IPS-18a (cell line): ENCODE measurements at regions not wholly inside any gene's neighbourhood (a gene's known extent, or its start where the extent isn't known, plus 50 kb on each side); places are given as distances from the start of the nearest gene placed in this dataset.

ENCODE experiments used
- H3K27ac ChIP-seq: one replicate; pipeline ENCODE4 v1.5.1; 2013; ENCODE audit warnings: low read length
- H3K27me3 ChIP-seq: one replicate; pipeline ENCODE4 v1.6.1; 2013; ENCODE audit warnings: mild to moderate bottlenecking, low read length; ENCODE audit not compliant: control insufficient read depth, insufficient read depth
- H3K36me3 ChIP-seq: one replicate; pipeline ENCODE4 v1.6.1; 2013; ENCODE audit warnings: low read depth, low read length; ENCODE audit not compliant: control insufficient read depth
- H3K4me1 ChIP-seq: one replicate; pipeline ENCODE4 v1.6.1; 2013; ENCODE audit warnings: low read depth, low read length; ENCODE audit not compliant: control insufficient read depth
- H3K4me3 ChIP-seq: one replicate; pipeline ENCODE4 v1.5.1; 2013; ENCODE audit warnings: low read length
- H3K9ac ChIP-seq: one replicate; pipeline ENCODE4 v1.6.1; 2013; ENCODE audit warnings: mild to moderate bottlenecking, low read length, moderate library complexity
- H3K9me3 ChIP-seq: one replicate; pipeline ENCODE4 v1.6.1; 2013; ENCODE audit warnings: low read depth, low read length; ENCODE audit not compliant: control insufficient read depth

DNA sequence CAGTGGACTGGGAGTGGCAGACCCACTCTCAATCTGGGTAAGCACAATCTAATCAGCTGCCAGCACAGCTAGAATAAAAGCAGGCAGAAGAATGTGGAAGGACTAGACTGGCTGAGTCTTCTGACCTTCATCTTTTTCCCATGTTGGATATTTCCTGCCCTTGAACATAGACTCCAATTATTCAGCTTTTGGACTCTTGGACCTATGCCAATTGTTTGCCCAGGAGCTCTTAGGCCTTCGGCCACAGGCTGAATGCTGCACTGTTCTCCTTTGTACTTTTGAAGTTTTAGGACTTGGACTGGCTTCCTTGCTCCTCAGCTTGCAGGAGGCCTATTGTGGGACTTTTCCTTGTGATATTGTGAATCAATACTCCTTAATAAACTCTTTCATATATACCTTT lies 477.7 kb upstream of the ZNF385D start:
- Histone ChIP-seq H3K36me3 (no peaks in the 10 kb centered on the region), H3K27ac (no peak overlapping the region), H3K9me3 (no peaks in the 10 kb centered on the region), H3K27me3 (no peaks in the 10 kb centered on the region), H3K4me3 (no peak overlapping the region), H3K9ac (no peak overlapping the region), H3K4me1 (no peaks in the 10 kb centered on the region)

DNA sequence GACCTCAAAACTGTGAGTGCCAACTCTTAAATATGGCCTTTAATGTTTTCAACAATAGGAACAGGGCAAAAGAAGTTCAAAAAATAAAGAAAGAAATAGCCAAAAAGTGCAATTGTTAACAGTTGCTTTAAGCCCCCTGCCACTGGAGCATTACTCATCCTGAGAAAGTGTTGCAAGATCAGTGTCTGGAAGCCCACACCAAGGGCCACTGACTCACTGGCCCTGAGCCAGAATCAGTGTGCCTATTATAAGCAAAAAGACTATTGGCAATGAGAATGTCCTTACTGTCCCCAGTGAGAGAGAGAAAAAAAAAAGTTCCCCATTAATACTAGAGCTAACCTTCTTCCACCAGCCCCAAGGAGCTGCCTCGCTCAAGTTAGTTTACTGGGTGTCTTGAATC lies 480.1 kb upstream of the ZNF385D start:
- no peaks in the 10 kb centered on the region for H3K27me3 ChIP-seq
- H3K4me1 ChIP-seq = no peaks in the 10 kb centered on the region
- no peak overlapping the region for H3K27ac ChIP-seq
- no peaks in the 10 kb centered on the region for H3K36me3 ChIP-seq
- no peak overlapping the region for H3K4me3 ChIP-seq
- no peaks in the 10 kb centered on the region for H3K9me3 ChIP-seq
- no peak overlapping the region for H3K9ac ChIP-seq

DNA sequence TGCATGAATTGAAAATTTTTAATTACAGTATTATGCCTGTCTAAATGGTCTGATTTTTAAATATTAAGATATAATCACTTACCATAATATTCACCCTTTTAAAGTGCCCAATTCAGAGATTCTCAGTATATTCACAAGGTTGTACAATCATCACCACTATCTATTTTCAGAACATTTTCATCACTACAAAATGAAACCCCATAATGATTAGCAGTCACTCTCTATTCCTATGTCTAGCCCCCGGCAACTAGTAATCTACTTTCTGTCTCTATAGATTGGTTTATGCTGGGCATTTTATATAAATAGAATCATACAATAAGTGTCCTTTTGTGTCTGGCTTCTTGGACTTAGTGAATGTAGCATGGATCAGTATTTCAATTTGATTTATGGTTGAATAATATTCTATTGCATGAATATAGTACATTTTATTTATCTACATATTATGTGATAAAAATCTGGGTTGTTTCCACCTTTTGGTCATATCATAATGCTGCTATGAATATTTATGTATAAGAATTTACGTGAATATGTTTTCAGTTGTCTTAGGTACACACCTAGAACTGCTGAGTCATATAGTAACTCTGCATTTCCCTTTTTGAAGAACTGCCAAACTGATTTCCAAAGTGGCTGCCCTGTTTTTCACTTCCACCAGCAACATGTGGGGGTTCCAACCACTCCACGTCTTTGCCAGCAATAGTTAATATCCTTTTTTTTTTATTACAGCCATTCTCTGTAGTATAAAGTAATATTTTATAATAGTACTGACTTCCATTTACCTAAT lies 485.7 kb upstream of the ZNF385D start:
- no peaks in the 10 kb centered on the region for H3K4me1 ChIP-seq
- no peak overlapping the region for H3K4me3 ChIP-seq
- H3K27ac ChIP-seq = no peak overlapping the region
- H3K36me3 ChIP-seq = no peaks in the 10 kb centered on the region
- no peaks in the 10 kb centered on the region for H3K27me3 ChIP-seq
- no peak overlapping the region for H3K9ac ChIP-seq
- H3K9me3 ChIP-seq = no peaks in the 10 kb centered on the region

DNA sequence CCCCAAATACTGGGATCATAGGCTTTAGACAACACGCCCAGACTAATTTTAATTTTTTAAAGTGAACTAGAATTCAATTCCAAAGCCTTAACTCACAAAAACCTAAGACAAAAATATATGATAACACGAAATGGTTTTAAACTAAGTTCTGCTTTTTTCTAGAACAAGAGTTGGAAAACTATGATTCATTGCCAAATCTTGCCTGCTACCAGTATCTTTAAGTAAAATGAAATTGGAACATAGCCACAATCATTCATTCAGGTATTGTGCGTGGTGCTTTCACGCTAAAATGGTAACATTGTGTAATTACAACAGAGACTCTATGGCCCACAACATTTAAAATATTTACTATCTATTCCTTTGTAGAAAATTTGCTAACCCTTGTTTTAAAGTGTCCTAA lies 488.0 kb upstream of the ZNF385D start:
- no peak overlapping the region for H3K9ac ChIP-seq
- no peaks in the 10 kb centered on the region for H3K4me1 ChIP-seq
- H3K27ac ChIP-seq = no peak overlapping the region
- no peak overlapping the region for H3K4me3 ChIP-seq
- no peaks in the 10 kb centered on the region for H3K36me3 ChIP-seq
- no peaks in the 10 kb centered on the region for H3K27me3 ChIP-seq
- H3K9me3 ChIP-seq = no peaks in the 10 kb centered on the region

DNA sequence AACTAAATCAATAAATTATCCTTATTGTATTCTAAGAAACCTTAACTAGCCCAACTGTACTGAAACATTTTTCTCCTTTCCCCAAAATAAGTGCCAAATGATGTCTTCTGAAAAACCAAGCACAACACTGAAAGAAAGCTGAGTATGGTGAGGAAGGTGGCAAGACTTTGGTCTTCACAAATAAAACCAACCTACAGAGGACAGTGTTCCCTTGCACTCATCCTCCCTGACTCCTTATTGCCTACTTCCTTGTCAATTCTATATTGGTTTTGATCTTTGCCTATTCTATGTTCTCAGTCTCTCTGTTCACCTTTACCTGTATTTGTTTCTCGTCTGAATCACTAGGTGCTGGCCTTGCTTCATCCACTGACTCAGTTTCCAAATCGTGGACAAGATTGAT lies 490.1 kb upstream of the ZNF385D start:
- no peaks in the 10 kb centered on the region for H3K27me3 ChIP-seq
- H3K9me3 ChIP-seq = no peaks in the 10 kb centered on the region
- H3K9ac ChIP-seq = no peak overlapping the region

DNA sequence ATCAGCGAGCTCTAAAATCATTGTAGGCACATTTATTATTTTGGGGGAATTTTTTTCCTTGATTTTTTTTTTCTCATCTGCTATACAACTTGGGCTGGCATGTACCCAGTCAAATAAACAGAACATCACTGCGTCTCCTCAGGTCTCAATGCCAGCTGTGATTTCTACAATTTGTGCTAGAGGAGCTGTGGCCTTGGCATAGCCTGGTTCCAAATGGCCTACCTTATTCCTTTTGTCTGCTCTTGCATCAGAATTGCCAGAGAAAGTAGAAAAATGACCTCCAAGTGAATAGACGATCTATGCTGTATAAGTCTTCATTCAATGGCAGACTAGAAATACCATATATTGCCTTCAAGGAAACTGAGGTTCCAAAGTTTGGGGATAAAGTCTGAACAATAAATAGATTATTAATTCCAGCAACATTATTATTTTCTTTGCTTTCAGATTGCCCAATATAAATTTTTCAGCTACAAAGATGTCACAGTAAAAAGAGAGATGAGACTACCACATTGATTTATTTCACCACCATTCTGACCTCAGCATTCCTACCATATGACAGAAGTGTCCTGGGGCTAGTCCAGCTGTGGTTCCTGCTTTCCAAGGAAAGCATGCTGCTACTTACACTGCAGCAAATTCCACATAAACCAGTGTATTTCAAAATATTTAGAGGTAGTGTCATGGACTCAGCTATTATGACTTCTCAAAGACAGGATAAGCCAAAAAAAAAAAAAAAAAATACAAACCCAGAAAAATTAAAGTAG lies 493.9 kb upstream of the ZNF385D start:
- Histone ChIP-seq H3K4me3 (no peak overlapping the region), H3K27ac (no peak overlapping the region), H3K4me1 (no peaks in the 10 kb centered on the region), H3K9ac (no peak overlapping the region), H3K36me3 (no peaks in the 10 kb centered on the region), H3K9me3 (no peaks in the 10 kb centered on the region), H3K27me3 (no peaks in the 10 kb centered on the region)

More for the DNA sequence above, 490.1 kb upstream of the ZNF385D start:
- Histone ChIP-seq H3K36me3 (no peaks in the 10 kb centered on the region), H3K4me1 (no peaks in the 10 kb centered on the region), H3K27ac (no peak overlapping the region), H3K4me3 (no peak overlapping the region)

DNA sequence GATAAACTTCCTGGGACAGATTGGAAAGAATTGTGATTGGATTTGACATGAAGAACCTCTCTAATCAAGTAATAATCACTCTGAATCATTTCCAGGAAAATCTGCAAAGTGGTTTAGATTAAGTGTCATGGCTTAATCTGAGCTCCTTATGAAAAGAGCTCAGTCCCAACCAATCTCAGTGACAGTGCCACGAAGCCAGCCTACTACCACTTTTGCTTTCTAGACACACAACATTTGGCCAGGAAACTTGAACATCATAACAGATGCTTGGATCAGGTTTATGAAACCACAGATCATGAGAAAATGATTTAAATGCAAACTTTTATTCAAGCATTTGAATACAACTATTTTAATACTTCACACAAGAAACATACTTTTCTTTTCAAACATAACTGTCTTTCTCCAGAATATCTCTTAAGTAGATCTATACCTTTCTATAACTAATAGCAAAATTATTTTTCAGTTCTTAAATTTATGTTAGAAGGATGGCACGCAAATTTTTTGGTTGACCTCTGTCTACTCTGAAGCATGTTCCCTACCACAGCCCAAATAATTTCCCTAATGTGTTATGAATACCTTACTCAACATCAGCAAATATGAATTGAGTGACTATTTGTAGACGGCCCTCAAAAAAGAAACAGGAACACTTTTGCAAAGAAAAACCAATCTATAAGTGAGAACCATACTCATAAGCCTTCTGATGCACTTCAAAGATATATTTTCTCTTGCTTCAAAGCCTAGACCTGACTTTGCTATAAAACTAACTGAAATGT lies 495.0 kb upstream of the ZNF385D start:
- Histone ChIP-seq H3K36me3 (no peaks in the 10 kb centered on the region), H3K9me3 (no peaks in the 10 kb centered on the region), H3K9ac (no peak overlapping the region), H3K27me3 (no peaks in the 10 kb centered on the region), H3K4me3 (no peak overlapping the region), H3K27ac (no peak overlapping the region), H3K4me1 (no peaks in the 10 kb centered on the region)

DNA sequence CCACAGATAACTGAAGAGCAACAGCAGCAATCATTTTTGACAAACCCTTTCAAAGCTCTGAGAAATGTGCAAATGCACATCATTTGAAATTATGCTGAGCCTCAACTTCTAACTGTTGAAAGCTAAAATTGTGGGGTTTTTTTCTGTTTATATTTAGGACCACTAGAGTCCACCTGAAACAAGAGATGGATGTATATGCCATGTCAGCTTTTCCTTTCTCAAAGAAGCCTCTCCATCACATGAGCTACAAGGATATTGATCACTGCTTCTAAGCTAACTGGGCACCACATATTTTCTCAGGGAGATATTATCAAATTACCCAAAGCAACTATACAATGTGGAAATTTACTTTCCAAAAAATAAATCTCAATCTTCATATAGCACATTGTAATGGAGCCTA lies 498.6 kb upstream of the ZNF385D start:
- H3K9ac ChIP-seq = no peak overlapping the region
- no peaks in the 10 kb centered on the region for H3K36me3 ChIP-seq
- H3K27ac ChIP-seq = no peak overlapping the region
- H3K4me1 ChIP-seq = peaks cover 12% of the 10 kb centered on the region
- no peaks in the 10 kb centered on the region for H3K27me3 ChIP-seq
- no peak overlapping the region for H3K4me3 ChIP-seq
- no peaks in the 10 kb centered on the region for H3K9me3 ChIP-seq

DNA sequence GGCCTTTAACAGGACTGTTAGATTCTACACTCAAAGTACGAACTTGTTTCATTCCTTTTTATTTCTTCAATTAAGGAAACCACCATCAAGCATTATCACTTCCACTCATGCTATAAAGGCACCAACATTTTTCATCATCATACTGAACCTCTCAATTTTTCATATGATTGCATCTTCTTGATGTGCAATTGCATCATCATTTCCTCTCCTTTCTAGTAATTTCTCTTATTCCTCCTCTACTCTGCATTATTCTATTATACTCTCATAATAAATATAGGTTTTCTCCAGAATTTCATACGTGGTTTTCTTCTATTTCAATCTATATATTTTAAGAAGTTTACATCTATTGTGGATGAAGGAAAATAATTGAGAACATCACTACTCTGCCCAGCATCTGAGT lies 506.2 kb upstream of the ZNF385D start:
- Histone ChIP-seq H3K36me3 (no peaks in the 10 kb centered on the region), H3K9ac (no peak overlapping the region), H3K27me3 (no peaks in the 10 kb centered on the region), H3K9me3 (no peaks in the 10 kb centered on the region), H3K27ac (no peak overlapping the region), H3K4me3 (no peak overlapping the region), H3K4me1 (peaks cover under 1% of the 10 kb centered on the region)

DNA sequence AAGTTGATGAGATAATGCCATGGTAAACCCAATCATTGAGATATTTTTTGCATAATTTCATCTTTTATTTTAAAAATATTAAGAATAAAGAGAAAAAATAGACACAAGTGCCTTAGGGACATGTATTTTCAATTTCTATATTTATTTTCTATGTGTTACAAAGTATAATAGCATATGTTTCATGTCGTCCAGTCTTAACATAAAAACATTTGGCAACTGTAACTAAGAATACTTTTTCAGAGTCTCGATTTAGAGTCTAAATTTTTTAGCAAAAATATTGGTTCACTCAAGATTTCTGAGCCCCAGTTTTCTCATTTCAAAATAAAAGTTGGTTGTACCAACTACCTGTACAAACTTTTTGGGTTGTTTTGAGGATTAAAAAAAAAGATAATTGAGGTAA lies 511.4 kb upstream of the ZNF385D start:
- H3K9me3 ChIP-seq = no peaks in the 10 kb centered on the region
- no peak overlapping the region for H3K27ac ChIP-seq
- no peaks in the 10 kb centered on the region for H3K27me3 ChIP-seq
- H3K4me1 ChIP-seq = no peaks in the 10 kb centered on the region
- H3K4me3 ChIP-seq = no peak overlapping the region
- no peaks in the 10 kb centered on the region for H3K36me3 ChIP-seq
- H3K9ac ChIP-seq = no peak overlapping the region

DNA sequence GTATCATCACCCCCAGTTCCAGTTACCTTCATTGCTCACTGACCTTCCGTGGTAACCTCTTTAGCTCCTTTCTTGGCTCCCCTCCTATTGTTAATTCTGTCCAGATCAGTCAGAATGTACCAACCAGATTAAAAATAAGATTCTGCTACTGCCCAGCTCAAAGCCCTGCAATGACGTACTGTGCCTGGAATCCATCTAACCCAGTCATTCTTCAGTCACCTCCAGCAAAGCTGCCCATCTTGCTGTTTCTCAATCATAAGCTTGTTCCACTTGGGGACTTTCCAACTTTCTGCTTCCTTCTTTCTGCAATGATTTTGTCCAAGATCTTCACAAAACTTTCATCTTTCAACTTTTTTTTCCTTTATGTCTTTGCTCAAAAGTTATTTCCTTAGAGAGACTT lies 512.0 kb upstream of the ZNF385D start:
- no peaks in the 10 kb centered on the region for H3K36me3 ChIP-seq
- no peaks in the 10 kb centered on the region for H3K27me3 ChIP-seq
- no peak overlapping the region for H3K27ac ChIP-seq
- no peaks in the 10 kb centered on the region for H3K4me1 ChIP-seq
- no peak overlapping the region for H3K9ac ChIP-seq
- H3K4me3 ChIP-seq = no peak overlapping the region
- H3K9me3 ChIP-seq = no peaks in the 10 kb centered on the region
